Activated naive CD8-positive, alpha-beta T cell treated with anti-CD3 and anti-CD28 coated beads, Interleukin-2, amount 10 ng/mL, durations not matched to agents 7 days and 5 days (primary cell): ENCODE measurements at regions not wholly inside any gene's neighbourhood (a gene's known extent, or its start where the extent isn't known, plus 50 kb on each side); places are given as distances from the start of the nearest gene placed in this dataset.
"Not testable (repeated sequence)": the region's sequence is repeated elsewhere in the genome, so short reads cannot be mapped to it uniquely, and the experiment has no call there.

ENCODE experiments used
- ATAC-seq: fragments of 150-1000 bp; cut with Tn5 transposase; one replicate; pipeline ENCODE4 v1.10.0; 2021; ENCODE audit warnings: low read depth, moderate library complexity
- POLR2A ChIA-PET: fragments of 350-600 bp; sonication (Branson Sonifier 250); formaldehyde crosslinking; loops from one replicate; lab custom pipeline; 2021; ENCODE audit warnings: antibody characterized with exemption; lab: Charles Lee
- DNase-seq: peaks from one replicate; pipeline ENCODE4 v3.0.0; 2021
- H3K27ac Mint-ChIP-seq: one replicate; pipeline ENCODE4 v1.8.0; 2022; ENCODE audit warnings: mild to moderate bottlenecking, mixed read lengths
- H3K27me3 Mint-ChIP-seq: one replicate; pipeline ENCODE4 v1.8.0; 2022; ENCODE audit warnings: mild to moderate bottlenecking, moderate library complexity, mixed read lengths
- H3K36me3 Mint-ChIP-seq: one replicate; pipeline ENCODE4 v1.8.0; 2021; ENCODE audit warnings: mild to moderate bottlenecking, mixed read lengths
- H3K4me1 Mint-ChIP-seq: one replicate; pipeline ENCODE4 v1.8.0; 2021; ENCODE audit warnings: mixed read lengths
- H3K4me3 Mint-ChIP-seq: one replicate; pipeline ENCODE4 v1.8.0; 2022; ENCODE audit warnings: mild to moderate bottlenecking, moderate library complexity, mixed read lengths
- H3K9me3 Mint-ChIP-seq: one replicate; pipeline ENCODE4 v1.8.0; 2021; ENCODE audit warnings: mixed read lengths

DNA sequence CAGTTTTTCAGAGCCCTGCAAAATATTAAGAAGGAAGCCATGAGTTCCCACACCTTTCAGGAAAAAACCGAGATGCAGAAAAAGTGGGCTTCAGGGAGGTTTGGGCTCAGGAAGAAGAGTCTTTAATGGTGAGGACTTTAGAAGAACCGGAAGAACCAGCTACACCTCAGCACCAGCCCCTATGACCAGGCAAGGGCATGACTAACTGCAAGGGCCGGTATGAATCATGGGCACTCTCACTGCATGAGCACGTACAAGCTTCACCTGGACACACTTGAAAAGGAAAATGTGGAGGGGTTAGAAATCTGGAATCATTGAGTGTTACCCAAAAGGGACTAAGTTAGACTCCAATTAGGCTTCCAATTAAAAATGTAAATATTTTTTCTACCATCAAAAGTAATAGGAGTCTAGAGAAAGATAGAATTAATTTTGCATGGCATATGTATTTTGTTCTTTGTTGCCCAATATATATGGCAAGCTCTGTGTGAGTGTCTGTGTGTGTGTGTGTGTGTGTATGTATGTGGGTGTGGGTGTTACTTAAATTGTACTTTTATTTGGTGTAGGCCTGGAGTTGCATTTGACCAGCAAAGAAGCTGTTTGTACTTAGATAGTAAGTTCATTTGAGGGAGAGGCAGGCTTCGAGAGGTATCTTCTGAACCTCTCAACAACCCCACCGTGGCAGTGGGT is 66.5 kb upstream of the THUMPD2 start:
- Mint-ChIP-seq H3K27ac (no peak overlapping the region), H3K9me3 (no peaks in the 10 kb centered on the region), H3K36me3 (no peaks in the 10 kb centered on the region), H3K27me3 (peaks cover 5% of the 10 kb centered on the region), H3K4me1 (no peaks in the 10 kb centered on the region), H3K4me3 (no peak overlapping the region)
- POLR2A ChIA-PET = no interaction called here
- DNase-seq (no peak), ATAC-seq (no peak)

DNA sequence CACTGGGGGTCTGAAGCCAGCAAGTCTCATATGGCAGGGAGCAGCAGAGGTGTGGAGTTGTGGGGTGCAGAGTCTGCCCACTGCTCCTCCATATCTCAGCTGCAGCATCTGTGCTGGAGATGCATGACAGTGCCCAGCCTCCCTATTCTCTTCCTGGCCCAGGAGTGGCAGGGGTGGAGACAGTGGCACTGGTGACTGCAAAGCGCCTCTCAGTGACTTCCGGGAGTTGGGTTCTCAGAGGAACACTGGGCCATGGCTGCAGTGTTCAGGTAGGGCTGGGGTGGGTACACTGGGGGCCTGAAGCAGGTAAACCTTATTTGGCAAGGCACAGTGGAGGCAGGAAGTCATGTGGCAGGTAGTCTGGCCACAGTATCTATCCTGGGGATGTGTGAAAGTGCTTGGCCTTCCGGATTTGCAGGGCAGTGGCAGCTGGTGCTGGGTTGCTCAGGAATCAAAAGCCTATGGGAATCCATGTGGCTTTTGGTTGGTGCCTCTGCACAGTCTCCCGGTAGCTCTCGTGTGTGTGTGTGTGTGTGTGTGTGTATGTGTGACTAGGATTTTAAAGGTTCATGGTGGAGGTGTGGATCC is 60.3 kb upstream of the THUMPD2 start:
- POLR2A ChIA-PET = no interaction called here
- H3K27ac Mint-ChIP-seq = no peak overlapping the region
- H3K27me3 Mint-ChIP-seq = peaks cover 4% of the 10 kb centered on the region
- peaks cover 1% of the 10 kb centered on the region for H3K9me3 Mint-ChIP-seq
- DNase-seq (no peak), ATAC-seq (no peak)
- H3K4me1 Mint-ChIP-seq = peaks cover 4% of the 10 kb centered on the region
- no peak overlapping the region for H3K4me3 Mint-ChIP-seq
- no peaks in the 10 kb centered on the region for H3K36me3 Mint-ChIP-seq

DNA sequence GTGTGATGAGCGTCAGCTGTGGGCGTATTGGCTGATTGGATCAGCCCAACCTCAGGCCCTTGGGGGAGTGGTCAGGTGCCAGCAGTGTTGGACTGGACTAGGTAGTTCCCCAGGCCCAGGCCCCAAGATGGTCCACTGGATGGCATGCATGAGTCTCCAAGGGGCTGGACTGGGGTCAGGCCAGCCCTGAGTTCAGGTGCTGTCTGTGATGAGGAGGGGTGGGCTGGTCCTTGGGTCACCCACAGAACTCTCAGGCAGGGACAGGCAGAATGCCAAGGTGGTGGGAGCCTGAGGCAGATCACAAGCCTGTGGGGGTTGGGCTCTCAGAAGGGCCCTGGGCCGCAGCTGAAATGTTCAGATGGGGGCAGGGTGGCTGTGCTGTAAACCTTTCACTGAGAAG is 59.5 kb upstream of the THUMPD2 start:
- ATAC-seq (no peak), DNase-seq (no peak)
- POLR2A ChIA-PET = no interaction called here
- H3K9me3 Mint-ChIP-seq = peaks cover 1% of the 10 kb centered on the region
- no peaks in the 10 kb centered on the region for H3K36me3 Mint-ChIP-seq
- peaks cover 4% of the 10 kb centered on the region for H3K4me1 Mint-ChIP-seq
- H3K4me3 Mint-ChIP-seq = no peak overlapping the region
- peaks cover 4% of the 10 kb centered on the region for H3K27me3 Mint-ChIP-seq
- no peak overlapping the region for H3K27ac Mint-ChIP-seq

DNA sequence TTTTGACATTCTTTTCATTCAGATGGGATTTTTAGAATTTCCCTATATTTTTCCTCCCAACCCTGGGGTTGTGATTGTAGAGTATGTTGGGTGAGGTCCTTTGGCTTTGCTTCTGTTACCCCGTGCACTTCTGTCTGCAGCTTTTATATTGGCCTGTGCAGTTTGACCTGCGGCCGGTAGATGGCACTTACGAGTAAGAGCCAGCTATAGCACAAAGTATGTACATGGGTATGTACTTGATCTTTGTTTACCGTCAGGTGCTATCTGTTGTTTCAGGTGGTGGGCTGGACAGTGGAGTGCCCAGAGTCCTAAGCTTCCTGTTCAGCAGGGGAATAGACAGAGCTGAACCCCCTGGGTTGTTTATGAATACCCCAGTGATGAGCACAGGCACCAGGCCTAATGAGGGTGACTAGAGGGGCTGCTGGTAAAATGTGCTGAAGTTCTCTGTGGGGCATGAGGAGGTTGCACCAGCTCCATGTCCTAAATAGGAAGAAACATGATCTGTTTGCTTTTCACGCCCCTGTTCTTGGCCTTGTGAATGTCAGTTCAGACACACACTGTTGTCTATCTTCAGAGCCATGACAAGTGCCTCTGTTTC is 58.9 kb upstream of the THUMPD2 start:
- H3K36me3 Mint-ChIP-seq = no peaks in the 10 kb centered on the region
- peaks cover 4% of the 10 kb centered on the region for H3K4me1 Mint-ChIP-seq
- DNase-seq (no peak), ATAC-seq (no peak)
- POLR2A ChIA-PET = no interaction called here
- H3K27ac Mint-ChIP-seq = no peak overlapping the region
- H3K4me3 Mint-ChIP-seq = no peak overlapping the region
- H3K27me3 Mint-ChIP-seq = peaks cover 6% of the 10 kb centered on the region
- H3K9me3 Mint-ChIP-seq = peaks cover 1% of the 10 kb centered on the region

DNA sequence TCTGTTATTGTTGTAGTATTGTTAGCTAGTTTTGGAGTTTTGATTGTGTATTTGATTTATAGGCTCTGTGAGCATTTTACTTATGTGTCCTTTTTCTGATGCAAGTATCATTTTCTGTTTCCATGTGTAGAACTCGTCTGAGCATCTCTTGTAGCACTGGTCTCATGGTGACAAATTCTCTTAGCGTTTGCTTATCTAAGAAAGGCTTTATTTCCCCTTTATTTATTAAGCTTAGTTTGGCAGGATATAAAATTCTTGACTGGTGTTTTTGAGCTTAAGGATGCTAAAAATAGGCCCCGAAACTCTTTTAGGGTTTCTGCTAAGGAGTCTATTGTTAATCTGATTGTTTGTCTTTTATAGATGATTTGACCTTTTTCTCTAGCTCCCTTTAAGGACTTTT is 57.6 kb upstream of the THUMPD2 start:
- POLR2A ChIA-PET = no interaction called here
- ATAC-seq (no peak), DNase-seq (no peak)
- Mint-ChIP-seq H3K4me3 (no peak overlapping the region), H3K27ac (no peak overlapping the region), H3K36me3 (no peaks in the 10 kb centered on the region), H3K4me1 (peaks cover 4% of the 10 kb centered on the region), H3K27me3 (peaks cover 6% of the 10 kb centered on the region), H3K9me3 (peaks cover 1% of the 10 kb centered on the region)

DNA sequence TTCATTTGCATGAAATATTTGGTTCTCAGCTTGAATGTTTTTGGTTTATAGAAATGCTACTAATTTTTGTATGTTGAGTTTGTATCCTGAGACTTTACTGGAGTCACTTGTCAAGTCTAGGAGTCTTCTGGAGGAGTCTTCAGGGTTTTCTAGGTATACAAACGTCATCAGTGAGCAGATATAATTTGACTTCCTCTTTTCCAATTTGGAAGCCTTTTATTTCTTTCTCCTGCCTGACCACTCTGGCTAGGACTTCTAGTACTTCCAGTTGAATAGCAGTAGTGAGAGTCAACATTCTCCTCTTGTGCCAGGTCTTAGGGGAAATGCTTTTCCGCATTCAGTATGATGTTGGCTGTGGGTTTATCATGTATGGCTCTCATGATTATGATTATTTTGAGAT is 55.4 kb upstream of the THUMPD2 start:
- ATAC-seq = no peak
- no peak overlapping the region for H3K27ac Mint-ChIP-seq
- H3K36me3 Mint-ChIP-seq = no peaks in the 10 kb centered on the region

DNA sequence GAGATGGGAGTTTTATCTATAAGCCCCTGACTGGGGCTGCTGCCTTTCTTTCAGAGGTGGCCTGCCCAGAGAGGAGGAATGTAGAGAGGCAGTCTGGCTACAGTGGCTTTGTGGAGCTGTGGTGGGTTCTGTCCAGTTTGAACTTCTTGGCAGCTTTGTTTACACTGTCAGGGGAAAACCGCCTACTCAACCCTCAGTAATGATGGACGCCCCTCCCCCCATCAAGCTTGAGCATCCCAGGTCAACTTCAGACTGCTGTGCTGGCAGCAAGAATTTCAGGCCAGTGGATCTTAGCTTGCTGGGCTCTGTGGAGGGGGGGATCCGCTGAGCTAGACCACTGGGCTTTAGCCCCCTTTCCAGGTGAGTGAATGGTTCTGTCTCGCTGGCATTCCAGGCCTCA is 51.6 kb upstream of the THUMPD2 start:
- H3K4me3 Mint-ChIP-seq, DNase-seq, H3K4me1 Mint-ChIP-seq, POLR2A ChIA-PET, H3K9me3 Mint-ChIP-seq, H3K27ac Mint-ChIP-seq, H3K36me3 Mint-ChIP-seq, ATAC-seq: not testable (repeated sequence)
- H3K27me3 Mint-ChIP-seq = peaks cover 24% of the 10 kb centered on the region

More for the DNA sequence above, 55.4 kb upstream of the THUMPD2 start:
- no peak for DNase-seq
- H3K4me1 Mint-ChIP-seq = peaks cover 2% of the 10 kb centered on the region
- H3K9me3 Mint-ChIP-seq = peaks cover 1% of the 10 kb centered on the region
- peaks cover 11% of the 10 kb centered on the region for H3K27me3 Mint-ChIP-seq
- POLR2A ChIA-PET = no interaction called here
- no peak overlapping the region for H3K4me3 Mint-ChIP-seq
